Liver (tissue), 8 donors: ENCODE measurements at regions not wholly inside any gene's neighbourhood (a gene's known extent, or its start where the extent isn't known, plus 50 kb on each side); places are given as distances from the start of the nearest gene placed in this dataset.
"Not testable (repeated sequence)": the region's sequence is repeated elsewhere in the genome, so short reads cannot be mapped to it uniquely, and the experiment has no call there.

Experiments used
- DNase-seq: peaks from one replicate; pipeline ENCODE4 v3.0.0-alpha.2; 2017; ENCODE audit warnings: low spot score
- H3K27ac ChIP-seq, 2 donors: one replicate each; pipeline ENCODE4 v1.7.0; 2013; ENCODE audit warnings: inconsistent platforms in 2 of 2, low read length in 2 of 2, control low read depth in 1 of 2, low read depth in 1 of 2, mild to moderate bottlenecking in 1 of 2
- H3K27me3 ChIP-seq, 4 donors: one replicate each; pipeline versions ENCODE4 v1.6.1 to v1.7.0; 2013; ENCODE audit warnings: low read length in 3 of 4, inconsistent platforms in 1 of 4, mild to moderate bottlenecking in 1 of 4, moderate library complexity in 1 of 4; ENCODE audit not compliant: control insufficient read depth in 4 of 4, insufficient read depth in 4 of 4
- H3K36me3 ChIP-seq, 4 donors: one replicate each; pipeline versions ENCODE4 v1.6.1 to v1.7.0; 2013; ENCODE audit warnings: low read length in 3 of 4, mild to moderate bottlenecking in 3 of 4, low read depth in 1 of 4, moderate library complexity in 1 of 4; ENCODE audit not compliant: control insufficient read depth in 4 of 4, insufficient read depth in 3 of 4
- H3K4me1 ChIP-seq, 4 donors: one replicate each; pipeline versions ENCODE4 v1.6.1 to v1.7.0; 2013; ENCODE audit warnings: low read length in 3 of 4, mild to moderate bottlenecking in 3 of 4, moderate library complexity in 1 of 4; ENCODE audit not compliant: control insufficient read depth in 4 of 4, insufficient read depth in 4 of 4
- H3K4me3 ChIP-seq, 3 donors: one replicate each; pipeline versions ENCODE4 v1.6.1 to v1.7.0; 2013; ENCODE audit warnings: low read length in 3 of 3, control low read depth in 1 of 3, low read depth in 1 of 3, mild to moderate bottlenecking in 1 of 3
- H3K9ac ChIP-seq, 2 donors: one replicate each; pipeline ENCODE4 v1.7.0; 2013; ENCODE audit warnings: low read length in 2 of 2, mild to moderate bottlenecking in 2 of 2, moderate library complexity in 2 of 2, control low read depth in 1 of 2, low read depth in 1 of 2
- H3K9me3 ChIP-seq, 4 donors: one replicate each; pipeline versions ENCODE4 v1.6.1 to v1.7.0; 2013; ENCODE audit warnings: low read length in 3 of 4; ENCODE audit not compliant: control insufficient read depth in 4 of 4
- EGR1 ChIP-seq, 2 donors: IDR thresholded peaks; 2 replicates each; pipeline ENCODE4 v1.6.1; 2016 to 2018; ENCODE audit warnings: antibody characterized with exemption in 2 of 2, low read depth in 2 of 2
- FOXA1 ChIP-seq: IDR thresholded peaks from 2 replicates; pipeline ENCODE4 v1.6.1; 2016; ENCODE audit warnings: antibody characterized with exemption
- FOXA2 ChIP-seq: IDR thresholded peaks from 2 replicates; pipeline ENCODE4 v1.6.1; 2016; ENCODE audit warnings: antibody characterized with exemption
- GABPA ChIP-seq, 2 donors: IDR thresholded peaks in 1 of 2; conservative IDR thresholded peaks in 1 of 2; 2 replicates each; pipeline ENCODE4 v1.6.1; 2016; ENCODE audit warnings: antibody characterized with exemption in 2 of 2, mild to moderate bottlenecking in 1 of 2, moderate library complexity in 1 of 2
- HNF4A ChIP-seq, 2 donors: conservative IDR thresholded peaks; 2 replicates each; pipeline ENCODE4 v1.6.1; 2016; ENCODE audit warnings: antibody characterized with exemption in 2 of 2, mild to moderate bottlenecking in 2 of 2
- NR2F2 ChIP-seq: IDR thresholded peaks from 2 replicates; pipeline ENCODE4 v1.6.1; 2016; ENCODE audit warnings: antibody characterized with exemption
- RAD21 ChIP-seq, 2 donors: IDR thresholded peaks; 2 replicates each; pipeline ENCODE4 v1.6.1; 2016; ENCODE audit warnings: antibody characterized with exemption in 2 of 2, mild to moderate bottlenecking in 2 of 2
- SP1 ChIP-seq: IDR thresholded peaks from 2 replicates; pipeline ENCODE4 v1.6.1; 2018; ENCODE audit warnings: antibody characterized with exemption, mild to moderate bottlenecking
- TAF1 ChIP-seq: conservative IDR thresholded peaks from 2 replicates; pipeline ENCODE4 v1.6.1; 2016; ENCODE audit warnings: antibody characterized with exemption, mild to moderate bottlenecking
- YY1 ChIP-seq: IDR thresholded peaks from 2 replicates; pipeline ENCODE4 v1.6.1; 2016; ENCODE audit warnings: antibody characterized with exemption, mild to moderate bottlenecking
- WGBS: extraction: QIAGEN DNeasy Blood & Tissue Kit; methylation state at CpG from one replicate; pipeline ENCODE4 v1.1.7; 2013; 5-methylcytosine and 5-hydroxymethylcytosine counted together
- TF ChIP-seq, protein P1 (sequence below): IDR thresholded peaks from 2 replicates; pipeline ENCODE4 v1.6.1; 2016; ENCODE audit warnings: antibody characterized with exemption, mild to moderate bottlenecking
- TF ChIP-seq, protein P2 (sequence below): IDR thresholded peaks from 2 replicates; pipeline ENCODE4 v1.6.1; 2016; ENCODE audit warnings: antibody characterized with exemption
- TF ChIP-seq, protein P3 (sequence below): fragments of 150-350 bp; IDR thresholded peaks from 2 replicates; pipeline ENCODE4 v1.5.1; 2017; ENCODE audit warnings: improper control_type of control experiment, low read depth, low read length; ENCODE audit not compliant: missing input control
- donor health status: healthy.
- donor health status: healthy.
- donor health status: healthy.
- donor health status: healthy.
- donor health status: healthy.

DNA sequence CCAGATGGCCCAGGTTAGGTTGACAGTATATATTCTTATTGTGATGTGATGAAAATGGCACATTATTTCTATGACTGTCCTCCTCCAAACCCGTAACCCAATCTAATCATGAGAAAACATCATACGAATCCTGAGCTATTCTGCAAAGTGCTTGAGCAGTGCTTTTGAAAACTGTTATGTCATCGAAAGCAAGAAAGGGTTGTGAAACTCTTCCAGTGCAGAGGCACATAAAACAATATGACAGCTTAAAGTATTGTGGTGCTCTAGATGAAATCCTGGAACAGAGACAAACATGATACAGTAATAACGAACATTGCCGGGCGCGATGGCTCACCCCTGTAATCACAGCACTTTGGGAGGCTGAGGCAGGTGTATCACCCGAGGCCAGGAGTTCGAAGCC is 1648.0 kb downstream of the STIM2 start:
- Histone ChIP-seq H3K4me3 (no peak overlapping the region), H3K27ac (no peak overlapping the region), H3K27me3 (peaks cover 0 to 2% (median 0%) of the 10 kb centered on the region in 4 donors), H3K4me1 (no peaks in the 10 kb centered on the region), H3K36me3 (no peaks in the 10 kb centered on the region), H3K9ac (no peak overlapping the region), H3K9me3 (no peaks in the 10 kb centered on the region)
- WGBS = 89% methylated on average over 9 of the region's 9 CpGs
- TF ChIP-seq, protein P1, sequence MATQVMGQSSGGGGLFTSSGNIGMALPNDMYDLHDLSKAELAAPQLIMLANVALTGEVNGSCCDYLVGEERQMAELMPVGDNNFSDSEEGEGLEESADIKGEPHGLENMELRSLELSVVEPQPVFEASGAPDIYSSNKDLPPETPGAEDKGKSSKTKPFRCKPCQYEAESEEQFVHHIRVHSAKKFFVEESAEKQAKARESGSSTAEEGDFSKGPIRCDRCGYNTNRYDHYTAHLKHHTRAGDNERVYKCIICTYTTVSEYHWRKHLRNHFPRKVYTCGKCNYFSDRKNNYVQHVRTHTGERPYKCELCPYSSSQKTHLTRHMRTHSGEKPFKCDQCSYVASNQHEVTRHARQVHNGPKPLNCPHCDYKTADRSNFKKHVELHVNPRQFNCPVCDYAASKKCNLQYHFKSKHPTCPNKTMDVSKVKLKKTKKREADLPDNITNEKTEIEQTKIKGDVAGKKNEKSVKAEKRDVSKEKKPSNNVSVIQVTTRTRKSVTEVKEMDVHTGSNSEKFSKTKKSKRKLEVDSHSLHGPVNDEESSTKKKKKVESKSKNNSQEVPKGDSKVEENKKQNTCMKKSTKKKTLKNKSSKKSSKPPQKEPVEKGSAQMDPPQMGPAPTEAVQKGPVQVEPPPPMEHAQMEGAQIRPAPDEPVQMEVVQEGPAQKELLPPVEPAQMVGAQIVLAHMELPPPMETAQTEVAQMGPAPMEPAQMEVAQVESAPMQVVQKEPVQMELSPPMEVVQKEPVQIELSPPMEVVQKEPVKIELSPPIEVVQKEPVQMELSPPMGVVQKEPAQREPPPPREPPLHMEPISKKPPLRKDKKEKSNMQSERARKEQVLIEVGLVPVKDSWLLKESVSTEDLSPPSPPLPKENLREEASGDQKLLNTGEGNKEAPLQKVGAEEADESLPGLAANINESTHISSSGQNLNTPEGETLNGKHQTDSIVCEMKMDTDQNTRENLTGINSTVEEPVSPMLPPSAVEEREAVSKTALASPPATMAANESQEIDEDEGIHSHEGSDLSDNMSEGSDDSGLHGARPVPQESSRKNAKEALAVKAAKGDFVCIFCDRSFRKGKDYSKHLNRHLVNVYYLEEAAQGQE = no peak
- no peak for TF ChIP-seq RAD21 (IDR thresholded peaks at IDR 0.05)
- TF ChIP-seq, protein P2, sequence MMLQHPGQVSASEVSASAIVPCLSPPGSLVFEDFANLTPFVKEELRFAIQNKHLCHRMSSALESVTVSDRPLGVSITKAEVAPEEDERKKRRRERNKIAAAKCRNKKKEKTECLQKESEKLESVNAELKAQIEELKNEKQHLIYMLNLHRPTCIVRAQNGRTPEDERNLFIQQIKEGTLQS = no peak
- no peak for TF ChIP-seq GABPA (IDR thresholded peaks at IDR 0.05 in 1 of 2, conservative IDR thresholded peaks at IDR 0.05 in 1 of 2)
- TF ChIP-seq, protein P3, sequence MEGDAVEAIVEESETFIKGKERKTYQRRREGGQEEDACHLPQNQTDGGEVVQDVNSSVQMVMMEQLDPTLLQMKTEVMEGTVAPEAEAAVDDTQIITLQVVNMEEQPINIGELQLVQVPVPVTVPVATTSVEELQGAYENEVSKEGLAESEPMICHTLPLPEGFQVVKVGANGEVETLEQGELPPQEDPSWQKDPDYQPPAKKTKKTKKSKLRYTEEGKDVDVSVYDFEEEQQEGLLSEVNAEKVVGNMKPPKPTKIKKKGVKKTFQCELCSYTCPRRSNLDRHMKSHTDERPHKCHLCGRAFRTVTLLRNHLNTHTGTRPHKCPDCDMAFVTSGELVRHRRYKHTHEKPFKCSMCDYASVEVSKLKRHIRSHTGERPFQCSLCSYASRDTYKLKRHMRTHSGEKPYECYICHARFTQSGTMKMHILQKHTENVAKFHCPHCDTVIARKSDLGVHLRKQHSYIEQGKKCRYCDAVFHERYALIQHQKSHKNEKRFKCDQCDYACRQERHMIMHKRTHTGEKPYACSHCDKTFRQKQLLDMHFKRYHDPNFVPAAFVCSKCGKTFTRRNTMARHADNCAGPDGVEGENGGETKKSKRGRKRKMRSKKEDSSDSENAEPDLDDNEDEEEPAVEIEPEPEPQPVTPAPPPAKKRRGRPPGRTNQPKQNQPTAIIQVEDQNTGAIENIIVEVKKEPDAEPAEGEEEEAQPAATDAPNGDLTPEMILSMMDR = no peak
- TF ChIP-seq HNF4A (conservative IDR thresholded peaks at IDR 0.05) = no peak
- no peak for TF ChIP-seq FOXA1
- TF ChIP-seq SP1 = no peak
- TF ChIP-seq TAF1 = no peak
- TF ChIP-seq NR2F2 = no peak
- no peak for TF ChIP-seq EGR1 (IDR thresholded peaks at IDR 0.05; ENCODE audit: low read depth in 2 of 2)
- no peak for TF ChIP-seq FOXA2
- DNase-seq = no peak

DNA sequence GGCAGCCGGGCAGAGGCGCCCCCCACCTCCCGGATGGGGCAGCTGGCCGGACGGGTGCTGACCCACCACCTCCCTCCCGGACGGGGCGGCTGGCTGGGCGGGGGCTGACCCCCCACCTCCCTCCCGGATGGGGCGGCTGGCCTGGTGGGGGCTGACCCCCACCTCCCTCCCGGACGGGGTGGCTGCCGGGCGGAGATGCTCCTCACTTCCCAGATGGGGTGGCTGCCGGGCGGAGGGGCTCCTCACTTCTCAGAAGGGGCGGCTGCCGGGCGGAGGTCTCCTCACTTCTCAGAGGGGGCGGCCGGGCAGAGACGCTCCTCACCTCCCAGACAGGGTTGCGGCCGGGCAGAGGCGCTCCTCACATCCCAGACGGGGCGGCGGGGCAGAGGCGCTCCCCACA is 1654.1 kb downstream of the STIM2 start:
- not testable (repeated sequence) for H3K9me3 ChIP-seq, H3K4me1 ChIP-seq, H3K4me3 ChIP-seq, H3K27ac ChIP-seq, H3K27me3 ChIP-seq, H3K36me3 ChIP-seq, DNase-seq, H3K9ac ChIP-seq
- 93% methylated on average over 30 of the region's 30 CpGs for WGBS

GRCh38 chr4:28518561-28519165 is 1658.0 kb downstream of the STIM2 start:
- no peak overlapping the region for H3K27ac ChIP-seq
- WGBS = 59% methylated on average over 1 of the region's 1 CpG
- H3K36me3 ChIP-seq = no peaks in the 10 kb centered on the region

More at GRCh38 chr4:28518561-28519165, 1658.0 kb downstream of the STIM2 start:
- no peak overlapping the region for H3K4me3 ChIP-seq
- no peak for DNase-seq
- no peaks in the 10 kb centered on the region for H3K4me1 ChIP-seq
- no peaks in the 10 kb centered on the region for H3K27me3 ChIP-seq
- H3K9me3 ChIP-seq = no peaks in the 10 kb centered on the region
- no peak overlapping the region for H3K9ac ChIP-seq
- TF ChIP-seq, protein P3 = no peak
- TF ChIP-seq GABPA (IDR thresholded peaks at IDR 0.05 in 1 of 2, conservative IDR thresholded peaks at IDR 0.05 in 1 of 2) = no peak
- TF ChIP-seq RAD21 (IDR thresholded peaks at IDR 0.05) = no peak
- TF ChIP-seq, protein P1 = no peak
- TF ChIP-seq NR2F2 = no peak
- TF ChIP-seq FOXA2 = no peak
- TF ChIP-seq YY1 = no peak
